Activated CD4-positive, alpha-beta T cell treated with anti-CD3 and anti-CD28 coated beads, Interleukin-2, amount 10 ng/mL, durations not matched to agents 7 days and 5 days (primary cell): ENCODE measurements at regions not wholly inside any gene's neighbourhood (a gene's known extent, or its start where the extent isn't known, plus 50 kb on each side); places are given as distances from the start of the nearest gene placed in this dataset.
"Not testable (repeated sequence)": the region's sequence is repeated elsewhere in the genome, so short reads cannot be mapped to it uniquely, and the experiment has no call there.

ENCODE experiments used
- CTCF ChIA-PET: fragments of 350-600 bp; sonication (Branson Sonifier 250); formaldehyde crosslinking; loops from one replicate; lab custom pipeline; 2021; ENCODE audit warnings: antibody characterized with exemption; lab: Charles Lee
- POLR2A ChIA-PET: fragments of 350-600 bp; sonication (Branson Sonifier 250); formaldehyde crosslinking; loops from one replicate; lab custom pipeline; 2021; ENCODE audit warnings: antibody characterized with exemption; lab: Charles Lee
- DNase-seq: peaks from one replicate; pipeline ENCODE4 v3.0.0-alpha.2; 2020
- H3K27ac Mint-ChIP-seq: one replicate; pipeline ENCODE4 v1.8.0; 2021; ENCODE audit warnings: mild to moderate bottlenecking, moderate library complexity, mixed read lengths
- H3K27me3 Mint-ChIP-seq: one replicate; pipeline ENCODE4 v1.8.0; 2021; ENCODE audit warnings: mixed read lengths
- H3K36me3 Mint-ChIP-seq: one replicate; pipeline ENCODE4 v1.8.0; 2021; ENCODE audit warnings: low read depth, mixed read lengths
- H3K4me1 Mint-ChIP-seq: one replicate; pipeline ENCODE4 v1.8.0; 2021; ENCODE audit warnings: mixed read lengths
- H3K4me3 Mint-ChIP-seq: one replicate; pipeline ENCODE4 v1.8.0; 2021; ENCODE audit warnings: mild to moderate bottlenecking, moderate library complexity, mixed read lengths
- H3K9me3 Mint-ChIP-seq: one replicate; pipeline ENCODE4 v1.8.0; 2021; ENCODE audit warnings: mixed read lengths

GRCh38 chr5:42225009-42225408 lies 198.2 kb upstream of the GHR start:
- Mint-ChIP-seq H3K4me3 (no peak overlapping the region), H3K27me3 (peaks cover 2% of the 10 kb centered on the region), H3K9me3 (no peaks in the 10 kb centered on the region), H3K27ac (no peak overlapping the region), H3K4me1 (no peaks in the 10 kb centered on the region), H3K36me3 (no peaks in the 10 kb centered on the region)
- no peak for DNase-seq
- ChIA-PET CTCF (no interaction called here), POLR2A (no interaction called here)

- no peak overlapping the region for H3K27ac Mint-ChIP-seq
Observed at GRCh38 chr5:42228279-42228678, 195.0 kb upstream of the GHR start.

GRCh38 chr5:42230839-42231238 lies 192.4 kb upstream of the GHR start:
- no peak overlapping the region for H3K27ac Mint-ChIP-seq
- no peaks in the 10 kb centered on the region for H3K9me3 Mint-ChIP-seq

More at GRCh38 chr5:42228279-42228678, 195.0 kb upstream of the GHR start:
- no peak overlapping the region for H3K4me3 Mint-ChIP-seq
- POLR2A ChIA-PET = no interaction called here
- peaks cover 2% of the 10 kb centered on the region for H3K27me3 Mint-ChIP-seq
- no peaks in the 10 kb centered on the region for H3K36me3 Mint-ChIP-seq
- CTCF ChIA-PET = no interaction called here
- no peaks in the 10 kb centered on the region for H3K4me1 Mint-ChIP-seq
- no peak for DNase-seq
- no peaks in the 10 kb centered on the region for H3K9me3 Mint-ChIP-seq

GRCh38 chr5:42235241-42235640 lies 188.0 kb upstream of the GHR start:
- H3K36me3 Mint-ChIP-seq = no peaks in the 10 kb centered on the region
- no peak overlapping the region for H3K4me3 Mint-ChIP-seq
- H3K4me1 Mint-ChIP-seq = no peaks in the 10 kb centered on the region
- ChIA-PET CTCF (no interaction called here), POLR2A (no interaction called here)
- DNase-seq = no peak
- H3K9me3 Mint-ChIP-seq = no peaks in the 10 kb centered on the region
- H3K27ac Mint-ChIP-seq = no peak overlapping the region
- H3K27me3 Mint-ChIP-seq = no peaks in the 10 kb centered on the region

More at GRCh38 chr5:42230839-42231238, 192.4 kb upstream of the GHR start:
- ChIA-PET CTCF (no interaction called here), POLR2A (no interaction called here)
- Mint-ChIP-seq H3K27me3 (peaks cover 2% of the 10 kb centered on the region), H3K4me1 (no peaks in the 10 kb centered on the region), H3K36me3 (no peaks in the 10 kb centered on the region), H3K4me3 (no peak overlapping the region)
- DNase-seq = no peak

- H3K4me3 Mint-ChIP-seq = no peak overlapping the region
- no peak for DNase-seq
- H3K9me3 Mint-ChIP-seq = no peaks in the 10 kb centered on the region
- no peaks in the 10 kb centered on the region for H3K4me1 Mint-ChIP-seq
- no peaks in the 10 kb centered on the region for H3K36me3 Mint-ChIP-seq
- H3K27ac Mint-ChIP-seq = no peak overlapping the region
- POLR2A ChIA-PET = no interaction called here
- no peaks in the 10 kb centered on the region for H3K27me3 Mint-ChIP-seq
- CTCF ChIA-PET = interaction anchor here (0.6 kb wide), 1 partner anchor 398 kb away, joined by 3 read pairs; no protein-coding TSS in a partner anchor
Observed at GRCh38 chr5:42235837-42236236, 187.4 kb upstream of the GHR start.

GRCh38 chr5:42241636-42242035 lies 181.6 kb upstream of the GHR start:
- Mint-ChIP-seq H3K4me3 (no peak overlapping the region), H3K4me1 (no peaks in the 10 kb centered on the region), H3K27me3 (no peaks in the 10 kb centered on the region), H3K27ac (no peak overlapping the region), H3K36me3 (no peaks in the 10 kb centered on the region), H3K9me3 (no peaks in the 10 kb centered on the region)
- ChIA-PET CTCF (no interaction called here), POLR2A (no interaction called here)
- no peak for DNase-seq

- Mint-ChIP-seq H3K27me3 (no peaks in the 10 kb centered on the region), H3K27ac (no peak overlapping the region), H3K4me3 (no peak overlapping the region), H3K36me3 (no peaks in the 10 kb centered on the region), H3K4me1 (no peaks in the 10 kb centered on the region), H3K9me3 (no peaks in the 10 kb centered on the region)
- ChIA-PET CTCF (no interaction called here), POLR2A (no interaction called here)
- no peak for DNase-seq
Observed at GRCh38 chr5:42242210-42242609, 181.0 kb upstream of the GHR start.

- Mint-ChIP-seq H3K27me3 (no peaks in the 10 kb centered on the region), H3K4me1 (no peaks in the 10 kb centered on the region), H3K27ac (no peak overlapping the region), H3K36me3 (no peaks in the 10 kb centered on the region), H3K9me3 (no peaks in the 10 kb centered on the region), H3K4me3 (no peak overlapping the region)
- POLR2A ChIA-PET = no interaction called here
- DNase-seq = no peak
- CTCF ChIA-PET = no interaction called here
Observed at GRCh38 chr5:42242881-42243485, 180.3 kb upstream of the GHR start.

- H3K36me3 Mint-ChIP-seq = no peaks in the 10 kb centered on the region
- H3K27me3 Mint-ChIP-seq = no peaks in the 10 kb centered on the region
- CTCF ChIA-PET = no interaction called here
- no peaks in the 10 kb centered on the region for H3K4me1 Mint-ChIP-seq
- no peaks in the 10 kb centered on the region for H3K9me3 Mint-ChIP-seq
- POLR2A ChIA-PET = no interaction called here
- DNase-seq = no peak
- H3K27ac Mint-ChIP-seq = no peak overlapping the region
- no peak overlapping the region for H3K4me3 Mint-ChIP-seq
Observed at GRCh38 chr5:42252306-42252705, 170.9 kb upstream of the GHR start.

GRCh38 chr5:42259914-42260313 lies 163.3 kb upstream of the GHR start:
- H3K4me3 Mint-ChIP-seq, H3K27ac Mint-ChIP-seq, H3K4me1 Mint-ChIP-seq, H3K36me3 Mint-ChIP-seq, POLR2A ChIA-PET, H3K27me3 Mint-ChIP-seq, CTCF ChIA-PET, DNase-seq, H3K9me3 Mint-ChIP-seq: not testable (repeated sequence)

GRCh38 chr5:42267091-42267490 lies 156.1 kb upstream of the GHR start:
- Mint-ChIP-seq H3K4me1 (no peaks in the 10 kb centered on the region), H3K36me3 (no peaks in the 10 kb centered on the region), H3K9me3 (no peaks in the 10 kb centered on the region), H3K4me3 (no peak overlapping the region), H3K27ac (no peak overlapping the region), H3K27me3 (peaks cover 10% of the 10 kb centered on the region)
- DNase-seq = no peak
- ChIA-PET POLR2A (no interaction called here), CTCF (no interaction called here)

GRCh38 chr5:42268170-42268569 lies 155.1 kb upstream of the GHR start:
- H3K36me3 Mint-ChIP-seq, H3K27ac Mint-ChIP-seq, H3K4me3 Mint-ChIP-seq, H3K9me3 Mint-ChIP-seq, CTCF ChIA-PET, DNase-seq, POLR2A ChIA-PET, H3K4me1 Mint-ChIP-seq: not testable (repeated sequence)
- peaks cover 10% of the 10 kb centered on the region for H3K27me3 Mint-ChIP-seq

GRCh38 chr5:42268630-42269029 lies 154.6 kb upstream of the GHR start:
- Mint-ChIP-seq H3K27ac (peak overlapping the region; percentile 73), H3K4me3 (no peak overlapping the region), H3K9me3 (no peaks in the 10 kb centered on the region)

GRCh38 chr5:42270771-42271170 lies 152.5 kb upstream of the GHR start:
- Mint-ChIP-seq H3K4me3 (no peak overlapping the region), H3K36me3 (no peaks in the 10 kb centered on the region), H3K27me3 (peaks cover 12% of the 10 kb centered on the region), H3K27ac (no peak overlapping the region), H3K9me3 (no peaks in the 10 kb centered on the region), H3K4me1 (no peaks in the 10 kb centered on the region)
- POLR2A ChIA-PET = no interaction called here
- no peak for DNase-seq
- CTCF ChIA-PET = interaction anchor here (0.8 kb wide), 1 partner anchor 121 kb away, joined by 3 read pairs; no protein-coding TSS in a partner anchor

More at GRCh38 chr5:42268630-42269029, 154.6 kb upstream of the GHR start:
- POLR2A ChIA-PET = no interaction called here
- DNase-seq = no peak
- no peaks in the 10 kb centered on the region for H3K4me1 Mint-ChIP-seq
- peaks cover 10% of the 10 kb centered on the region for H3K27me3 Mint-ChIP-seq
- CTCF ChIA-PET = no interaction called here
- H3K36me3 Mint-ChIP-seq = no peaks in the 10 kb centered on the region
